Glutamatergic neuron (in vitro differentiated cells): ENCODE measurements at regions not wholly inside any gene's neighbourhood (a gene's known extent, or its start where the extent isn't known, plus 50 kb on each side); places are given as distances from the start of the nearest gene placed in this dataset.

Experiments
- DNase-seq: peaks from one replicate; pipeline ENCODE4 v3.0.0; 2022
- H3K27ac Mint-ChIP-seq: one replicate; pipeline ENCODE4 v1.8.0; 2020; ENCODE audit warnings: mild to moderate bottlenecking, mixed read lengths, inconsistent platforms; ENCODE audit not compliant: unreplicated experiment
- H3K27me3 Mint-ChIP-seq: one replicate; pipeline ENCODE4 v1.8.0; 2020; ENCODE audit warnings: mild to moderate bottlenecking, moderate library complexity, mixed read lengths, inconsistent platforms; ENCODE audit not compliant: unreplicated experiment
- H3K36me3 Mint-ChIP-seq: one replicate; pipeline ENCODE4 v1.8.0; 2020; ENCODE audit warnings: mild to moderate bottlenecking, mixed read lengths, inconsistent platforms; ENCODE audit not compliant: unreplicated experiment
- H3K4me1 Mint-ChIP-seq: one replicate; pipeline ENCODE4 v1.8.0; 2020; ENCODE audit warnings: mild to moderate bottlenecking, low read depth, mixed read lengths, inconsistent platforms; ENCODE audit not compliant: unreplicated experiment
- H3K4me3 Mint-ChIP-seq: one replicate; pipeline ENCODE4 v1.8.0; 2020; ENCODE audit warnings: mild to moderate bottlenecking, mixed read lengths, inconsistent platforms; ENCODE audit not compliant: unreplicated experiment
- H3K9me3 Mint-ChIP-seq: one replicate; pipeline ENCODE4 v1.8.0; 2020; ENCODE audit warnings: mild to moderate bottlenecking, moderate library complexity, mixed read lengths, inconsistent platforms; ENCODE audit not compliant: unreplicated experiment
- TF ChIP-seq, protein P1 (sequence below): fragments of 200-600 bp; sonication (generic); IDR thresholded peaks from one replicate; pipeline ENCODE4 v1.5.0; 2021; ENCODE audit not compliant: partially characterized antibody, unreplicated experiment

DNA sequence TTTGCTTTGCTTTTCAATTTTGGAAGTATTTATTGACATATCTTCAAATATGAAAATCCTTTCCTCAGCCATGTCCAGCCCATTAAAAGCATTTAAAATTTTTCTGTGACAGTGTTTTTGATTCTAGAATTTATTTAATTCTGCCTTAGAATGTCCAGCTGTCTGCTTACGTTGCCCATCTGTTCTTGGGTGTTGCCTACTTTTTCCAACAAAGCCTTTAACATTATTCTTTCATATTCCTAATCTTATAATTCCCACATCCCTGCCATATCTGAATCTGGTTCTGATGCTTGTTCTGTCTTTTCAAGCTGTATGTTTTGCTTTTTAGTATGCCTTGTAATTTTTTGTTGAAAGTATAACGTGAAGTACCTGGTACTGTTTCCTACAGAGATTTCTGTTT lies 204.7 kb upstream of the VSTM2A start:
- TF ChIP-seq, protein P1, sequence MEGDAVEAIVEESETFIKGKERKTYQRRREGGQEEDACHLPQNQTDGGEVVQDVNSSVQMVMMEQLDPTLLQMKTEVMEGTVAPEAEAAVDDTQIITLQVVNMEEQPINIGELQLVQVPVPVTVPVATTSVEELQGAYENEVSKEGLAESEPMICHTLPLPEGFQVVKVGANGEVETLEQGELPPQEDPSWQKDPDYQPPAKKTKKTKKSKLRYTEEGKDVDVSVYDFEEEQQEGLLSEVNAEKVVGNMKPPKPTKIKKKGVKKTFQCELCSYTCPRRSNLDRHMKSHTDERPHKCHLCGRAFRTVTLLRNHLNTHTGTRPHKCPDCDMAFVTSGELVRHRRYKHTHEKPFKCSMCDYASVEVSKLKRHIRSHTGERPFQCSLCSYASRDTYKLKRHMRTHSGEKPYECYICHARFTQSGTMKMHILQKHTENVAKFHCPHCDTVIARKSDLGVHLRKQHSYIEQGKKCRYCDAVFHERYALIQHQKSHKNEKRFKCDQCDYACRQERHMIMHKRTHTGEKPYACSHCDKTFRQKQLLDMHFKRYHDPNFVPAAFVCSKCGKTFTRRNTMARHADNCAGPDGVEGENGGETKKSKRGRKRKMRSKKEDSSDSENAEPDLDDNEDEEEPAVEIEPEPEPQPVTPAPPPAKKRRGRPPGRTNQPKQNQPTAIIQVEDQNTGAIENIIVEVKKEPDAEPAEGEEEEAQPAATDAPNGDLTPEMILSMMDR, result no peak
- Mint-ChIP-seq H3K27ac (peak overlapping the region; percentile 89), H3K27me3 (no peaks in the 10 kb centered on the region), H3K9me3 (peaks cover 5% of the 10 kb centered on the region), H3K4me3 (no peak overlapping the region), H3K4me1 (peaks cover 24% of the 10 kb centered on the region), H3K36me3 (no peaks in the 10 kb centered on the region)
- DNase-seq, result no peak

DNA sequence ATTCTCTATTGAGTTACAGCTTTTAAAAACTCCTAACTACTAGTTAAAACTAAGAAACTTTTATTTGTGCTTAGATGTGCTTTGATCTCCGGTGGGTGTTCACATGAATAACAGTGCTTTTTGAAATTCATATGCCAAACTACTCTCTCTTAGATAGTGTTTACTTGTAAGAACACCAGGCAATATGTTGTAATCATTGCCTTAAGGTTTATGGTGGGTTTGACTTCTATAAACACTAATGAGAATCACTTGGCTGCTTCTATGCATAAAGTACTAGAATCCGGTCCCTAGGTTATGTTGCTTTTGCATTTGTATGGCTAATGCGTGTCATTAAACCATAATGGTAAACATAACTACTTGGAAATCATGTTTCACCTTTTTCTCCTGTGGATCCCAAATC lies 203.9 kb upstream of the VSTM2A start:
- Mint-ChIP-seq H3K27me3 (no peaks in the 10 kb centered on the region), H3K36me3 (no peaks in the 10 kb centered on the region), H3K4me1 (peaks cover 24% of the 10 kb centered on the region), H3K9me3 (peaks cover 5% of the 10 kb centered on the region), H3K27ac (no peak overlapping the region), H3K4me3 (no peak overlapping the region)
- TF ChIP-seq, protein P1, result no peak
- DNase-seq, result no peak

- no peaks in the 10 kb centered on the region for H3K36me3 Mint-ChIP-seq
- H3K4me1 Mint-ChIP-seq, result peaks cover 24% of the 10 kb centered on the region
- TF ChIP-seq, protein P1, result no peak
- no peak overlapping the region for H3K4me3 Mint-ChIP-seq
- no peaks in the 10 kb centered on the region for H3K27me3 Mint-ChIP-seq
- peaks cover 5% of the 10 kb centered on the region for H3K9me3 Mint-ChIP-seq
- no peak for DNase-seq
- no peak overlapping the region for H3K27ac Mint-ChIP-seq
Measured at GRCh38 chr7:54339073-54339472, 203.1 kb upstream of the VSTM2A start.

DNA sequence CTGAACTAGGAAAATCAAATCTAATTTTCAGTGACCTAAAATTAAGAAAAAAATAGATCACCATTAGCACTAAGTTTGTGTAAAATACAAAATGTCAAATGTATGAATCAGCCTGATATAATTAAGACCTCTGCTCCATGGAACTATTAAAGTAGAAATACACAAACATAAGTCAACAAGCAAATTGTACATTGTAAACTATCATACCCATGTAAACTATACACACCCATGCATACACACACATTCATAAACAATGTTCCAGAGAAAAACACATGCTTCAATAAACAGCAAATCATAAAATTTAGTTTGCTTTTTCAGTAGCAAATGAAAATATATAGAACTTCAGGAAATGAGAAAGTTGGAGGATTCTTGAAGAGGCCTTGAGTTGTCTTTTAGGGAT lies 199.7 kb upstream of the VSTM2A start:
- Mint-ChIP-seq H3K9me3 (peaks cover 2% of the 10 kb centered on the region), H3K4me1 (peaks cover 13% of the 10 kb centered on the region), H3K36me3 (no peaks in the 10 kb centered on the region), H3K27me3 (no peaks in the 10 kb centered on the region), H3K4me3 (no peak overlapping the region), H3K27ac (no peak overlapping the region)
- no peak for DNase-seq
- TF ChIP-seq, protein P1, result no peak

DNA sequence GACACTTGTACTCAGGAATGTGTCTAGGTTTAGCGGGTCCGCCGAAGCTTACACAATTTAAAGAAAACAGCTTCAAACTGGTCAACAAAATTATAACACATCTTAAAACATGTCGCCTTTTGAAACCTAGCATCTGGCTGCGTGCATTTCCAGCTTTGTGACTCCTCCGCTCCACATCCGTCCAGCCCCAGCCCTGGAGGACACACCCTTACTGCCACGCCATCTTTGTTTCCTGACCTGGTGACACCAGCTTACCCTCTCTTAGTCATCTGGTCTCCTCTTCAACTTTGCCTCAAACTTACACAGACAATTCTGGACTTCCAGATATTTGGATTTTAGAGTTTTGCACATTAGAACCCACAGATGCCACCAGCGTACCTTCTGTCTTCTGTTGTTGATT lies 198.7 kb upstream of the VSTM2A start:
- DNase-seq, result no peak
- peaks cover 4% of the 10 kb centered on the region for H3K4me1 Mint-ChIP-seq
- H3K9me3 Mint-ChIP-seq, result no peaks in the 10 kb centered on the region
- H3K4me3 Mint-ChIP-seq, result no peak overlapping the region
- TF ChIP-seq, protein P1, result no peak
- no peak overlapping the region for H3K27ac Mint-ChIP-seq
- no peaks in the 10 kb centered on the region for H3K36me3 Mint-ChIP-seq
- peaks cover 2% of the 10 kb centered on the region for H3K27me3 Mint-ChIP-seq
